Activated CD8-positive, alpha-beta memory T cell treated with anti-CD3 and anti-CD28 coated beads, Interleukin-2, amount 50 U/mL, for 4 hours (primary cell): ENCODE measurements at regions not wholly inside any gene's neighbourhood (a gene's known extent, or its start where the extent isn't known, plus 50 kb on each side); places are given as distances from the start of the nearest gene placed in this dataset.

ENCODE experiments used
- DNase-seq: peaks from one replicate; pipeline ENCODE4 v3.0.0-alpha.2; 2020

- no peak for DNase-seq
Observed at GRCh38 chr15:62476163-62476562, 311.1 kb upstream of the C2CD4B start.

GRCh38 chr15:62477929-62478328 is 312.8 kb upstream of the C2CD4B start:
- no peak for DNase-seq

- DNase-seq: no peak
Observed at GRCh38 chr15:62482785-62483429, 317.8 kb upstream of the C2CD4B start.

DNA sequence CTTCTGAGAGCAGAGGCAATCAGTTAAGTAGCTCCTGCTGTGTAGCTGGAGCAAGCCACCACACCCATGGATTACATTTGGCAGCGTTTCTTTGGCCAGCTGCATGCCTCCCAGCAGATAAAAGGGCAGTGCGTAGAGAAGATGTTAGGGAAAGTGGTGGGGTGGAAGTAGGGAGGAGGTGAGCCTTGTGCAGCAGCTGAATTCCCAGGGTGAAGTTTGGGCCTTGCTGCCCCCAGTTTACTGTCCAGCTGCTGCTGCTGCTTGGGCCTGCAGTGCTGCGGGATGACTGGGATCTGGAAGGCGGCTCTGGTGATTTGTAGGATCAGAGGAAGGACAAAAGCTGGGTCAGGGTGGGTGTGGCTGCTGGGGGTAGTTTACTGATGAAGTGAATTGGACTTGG is 318.7 kb upstream of the C2CD4B start:
- DNase-seq: no peak

DNA sequence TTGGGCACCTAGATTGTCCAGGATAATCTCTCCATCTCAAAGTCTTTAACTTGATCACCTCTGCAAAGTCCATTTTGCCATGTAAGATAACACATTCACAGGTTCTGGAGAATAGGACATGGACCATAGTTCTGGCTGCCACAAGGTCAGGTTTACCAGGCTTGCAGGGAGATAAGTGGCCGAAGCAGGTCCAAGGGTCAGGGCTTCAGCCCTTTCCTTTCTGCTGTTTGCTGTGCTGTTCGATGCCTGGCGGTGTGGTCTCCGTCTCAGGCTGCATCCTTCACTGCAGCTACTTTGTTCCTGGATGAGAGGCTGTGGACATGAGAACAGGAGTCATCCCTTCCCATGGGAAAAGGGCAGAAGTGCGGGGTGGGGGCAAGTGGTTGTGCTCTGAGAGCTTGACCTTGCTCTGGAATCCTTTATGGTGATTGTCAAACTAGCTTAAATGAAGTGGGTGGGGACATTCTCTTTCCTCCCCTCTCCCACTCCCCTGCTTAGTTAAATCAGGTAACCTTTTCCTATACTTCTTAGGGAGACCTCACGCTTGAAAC is 320.2 kb upstream of the C2CD4B start:
- DNase-seq: no peak

GRCh38 chr15:62486041-62486440 is 321.0 kb upstream of the C2CD4B start:
- no peak for DNase-seq

- no peak for DNase-seq
Observed at GRCh38 chr15:62488387-62488786, 323.3 kb upstream of the C2CD4B start.

- DNase-seq: no peak
Observed at GRCh38 chr15:62491642-62492041, 326.6 kb upstream of the C2CD4B start.

- no peak for DNase-seq
Observed at GRCh38 chr15:62492900-62493299, 327.8 kb upstream of the C2CD4B start.

GRCh38 chr15:62494197-62494596 is 329.1 kb upstream of the C2CD4B start:
- no peak for DNase-seq

GRCh38 chr15:62495670-62496614 is 330.9 kb upstream of the C2CD4B start:
- no peak for DNase-seq

DNA sequence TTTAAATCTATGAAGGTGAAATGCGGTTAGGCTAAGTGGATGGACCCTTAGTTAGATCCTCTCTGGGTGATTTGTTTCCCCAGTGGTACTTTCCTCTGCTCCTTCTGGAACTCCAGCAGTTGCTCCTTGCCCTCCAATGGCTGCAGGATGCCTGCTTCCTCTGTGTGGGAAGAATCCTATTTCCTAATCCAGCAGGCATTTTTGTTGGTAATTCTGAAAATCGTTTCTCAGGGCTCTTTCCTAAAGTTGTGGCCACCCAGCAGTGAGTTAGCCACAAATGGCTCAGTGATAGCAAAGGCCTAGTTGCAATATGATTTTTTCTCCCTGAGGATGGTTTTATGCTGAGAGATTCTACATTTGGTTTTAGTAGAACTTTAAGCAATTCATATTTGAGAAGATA is 332.3 kb upstream of the C2CD4B start:
- DNase-seq: no peak

DNA sequence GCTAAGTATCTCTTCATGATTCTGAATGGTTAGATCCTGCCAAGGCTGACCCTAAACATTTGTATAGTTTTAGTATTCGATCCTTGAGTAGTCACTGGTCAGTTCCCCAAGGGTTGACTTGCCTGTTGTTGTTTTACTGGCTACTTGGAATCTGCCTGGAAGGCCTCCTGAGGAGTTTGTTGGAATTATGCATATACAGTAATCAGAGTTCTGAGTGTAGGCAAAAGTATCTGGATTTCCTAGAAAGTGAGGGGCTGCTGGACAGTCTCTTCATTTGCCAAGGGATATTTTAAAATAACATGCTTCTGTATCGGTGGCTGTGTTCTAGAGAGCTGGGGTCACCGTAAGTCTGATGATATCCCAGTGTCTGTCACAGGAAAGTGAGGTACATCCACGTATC is 333.2 kb upstream of the C2CD4B start:
- no peak for DNase-seq

DNA sequence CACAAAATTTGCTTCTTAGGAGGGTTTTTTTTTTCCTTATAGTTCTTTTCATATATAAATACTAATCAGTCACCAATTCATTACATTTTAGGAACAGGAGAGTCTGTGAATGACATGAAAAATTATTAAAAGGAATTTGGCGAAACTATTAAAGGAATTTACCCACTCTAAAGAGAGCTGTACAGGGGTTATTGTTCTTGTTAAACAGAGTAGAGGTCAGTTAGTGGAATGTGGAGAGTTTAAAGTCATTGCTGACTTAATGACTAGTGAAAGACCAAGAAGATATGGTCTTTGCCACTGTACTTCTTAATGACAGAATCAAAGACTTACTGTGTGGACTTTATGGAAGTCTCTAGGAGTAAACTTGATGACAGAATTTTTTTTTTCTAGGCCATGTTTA is 333.6 kb upstream of the C2CD4B start:
- DNase-seq: no peak

DNA sequence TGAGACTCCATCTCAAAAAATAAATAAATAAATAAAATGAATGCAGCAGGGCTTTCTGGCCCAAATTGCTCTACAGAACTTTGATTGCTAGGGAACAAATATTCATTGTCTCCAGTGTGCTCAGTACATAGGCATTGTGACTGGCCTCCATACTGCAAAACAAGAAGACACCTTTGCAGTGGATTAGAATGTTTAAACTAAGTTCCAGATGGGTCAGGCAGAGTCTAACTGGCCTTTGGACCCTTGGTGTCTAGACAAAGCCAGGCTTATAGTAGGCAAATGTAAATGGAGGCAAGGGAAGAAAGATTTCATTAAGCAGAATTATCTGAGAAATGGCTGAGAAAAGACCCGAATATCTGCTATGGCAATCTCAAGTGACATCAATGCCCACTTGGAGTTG is 335.2 kb upstream of the C2CD4B start:
- no peak for DNase-seq

GRCh38 chr15:62502451-62502850 is 337.4 kb upstream of the C2CD4B start:
- no peak for DNase-seq

- no peak for DNase-seq
Observed at GRCh38 chr15:62503451-62503850, 338.4 kb upstream of the C2CD4B start.

GRCh38 chr15:62505762-62506161 is 340.7 kb upstream of the C2CD4B start:
- DNase-seq: no peak

DNA sequence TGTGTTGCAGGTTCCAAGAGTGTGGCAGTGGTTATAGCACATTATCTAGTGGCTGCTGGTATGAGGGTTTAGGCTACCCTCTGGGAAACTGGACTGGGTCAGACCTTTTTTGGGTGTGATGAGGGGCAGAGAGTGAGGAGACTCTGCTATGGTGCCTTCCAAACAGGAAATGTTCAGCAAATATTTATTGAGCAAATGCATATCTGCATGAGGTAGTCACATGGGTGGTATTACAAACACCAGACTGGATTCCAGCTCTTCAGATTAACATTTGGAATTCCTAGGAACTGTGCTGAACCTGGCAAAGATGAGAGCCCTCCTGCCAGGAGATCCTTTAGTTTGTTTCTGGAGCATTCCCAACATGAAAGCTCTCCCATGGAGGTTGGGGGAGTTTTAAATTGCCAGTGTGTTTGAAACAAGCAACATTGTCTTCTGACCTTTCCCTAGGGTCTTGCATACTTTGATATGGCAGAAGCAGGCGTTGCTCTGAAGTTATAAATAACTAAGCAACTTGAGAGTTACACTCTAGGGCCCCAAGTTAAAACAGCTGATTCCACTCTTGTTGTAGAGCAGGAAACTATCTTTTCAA is 341.2 kb upstream of the C2CD4B start:
- no peak for DNase-seq

GRCh38 chr15:62509395-62509958 is 344.4 kb upstream of the C2CD4B start:
- DNase-seq: no peak

GRCh38 chr15:62510791-62511190 is 345.7 kb upstream of the C2CD4B start:
- DNase-seq: no peak

DNA sequence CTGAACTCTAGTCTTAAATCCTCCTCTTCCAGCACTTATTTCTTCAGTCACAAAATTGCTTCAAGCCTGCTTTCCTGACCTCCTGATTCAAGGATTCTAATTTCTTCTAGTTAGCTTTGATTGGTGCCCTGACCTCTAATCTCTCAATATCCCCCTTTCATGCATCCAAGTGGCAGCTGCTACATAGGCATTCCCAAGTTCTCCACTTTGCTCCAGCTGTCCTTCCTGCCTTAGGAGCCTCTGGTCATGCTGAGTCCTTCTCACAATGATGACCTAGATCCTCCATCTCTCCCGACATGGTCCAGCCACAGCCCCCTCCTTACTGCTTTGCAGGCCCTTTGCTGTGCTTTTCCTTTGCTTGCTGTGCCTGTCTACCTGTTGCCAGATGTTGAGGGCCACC is 347.8 kb upstream of the C2CD4B start:
- DNase-seq: no peak

DNA sequence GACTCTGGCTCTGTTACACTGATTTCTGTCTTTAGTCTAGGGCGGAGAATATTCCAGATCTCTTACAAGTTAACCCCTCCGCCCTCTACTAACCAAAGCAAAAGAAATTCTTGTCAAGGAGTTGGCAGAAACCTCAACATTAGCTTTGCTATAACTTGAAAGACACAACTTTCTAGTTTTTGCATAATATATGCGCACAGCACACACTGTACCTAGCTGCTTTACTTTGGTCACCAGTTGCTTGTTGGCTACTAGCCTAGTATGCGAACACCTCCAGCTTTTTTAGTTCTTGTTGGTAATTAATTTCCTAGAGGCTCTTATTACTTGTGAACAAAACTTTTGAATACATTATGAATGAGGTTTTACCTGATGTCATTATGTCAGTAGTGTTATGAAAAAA is 348.8 kb upstream of the C2CD4B start:
- no peak for DNase-seq
